H1 (cell line): ENCODE measurements at regions not wholly inside any gene's neighbourhood (a gene's known extent, or its start where the extent isn't known, plus 50 kb on each side); places are given as distances from the start of the nearest gene placed in this dataset.
"Not testable (repeated sequence)": the region's sequence is repeated elsewhere in the genome, so short reads cannot be mapped to it uniquely, and the experiment has no call there.

Experiments used
- CTCF ChIA-PET: fragments of 300-600 bp; sonication (Branson Sonifier 250); formaldehyde crosslinking; loops from one replicate; lab custom pipeline; 2021; ENCODE audit not compliant: partially characterized antibody; lab: Charles Lee
- POLR2A ChIA-PET: fragments of 300-600 bp; sonication (Branson Sonifier 250); formaldehyde crosslinking; loops from one replicate; lab custom pipeline; 2021; ENCODE audit warnings: inconsistent platforms; ENCODE audit not compliant: partially characterized antibody; lab: Charles Lee
- DNase-seq, 2 experiments: peaks; one replicate each; pipeline versions ENCODE4 v3.0.0 to v3.0.0-alpha.2; 2010 to 2022; ENCODE audit warnings: low spot score in 2 of 2, low read depth in 1 of 2, mixed read lengths in 1 of 2
- FAIRE-seq: peaks from 2 replicates; lab custom pipeline; 2011; peaks lifted over from hg19 to GRCh38; lab: Jason Lieb, UNC
- H2AFZ ChIP-seq: 2 replicates; pipeline ENCODE4 v1.8.1; 2012; ENCODE audit warnings: low read length, inconsistent platforms
- H2AK5ac ChIP-seq: 2 replicates; pipeline ENCODE4 v1.6.1; 2013; ENCODE audit warnings: low read depth, low read length
- H2BK120ac ChIP-seq: replicated peaks from 2 replicates; pipeline ENCODE3; 2013; ENCODE audit warnings: low read depth, low read length, inconsistent platforms
- H2BK12ac ChIP-seq: 2 replicates; pipeline ENCODE4 v1.6.1; 2013; ENCODE audit warnings: low read depth, low read length
- H2BK15ac ChIP-seq: 2 replicates; pipeline ENCODE4 v1.6.1; 2013; ENCODE audit warnings: low read length
- H2BK20ac ChIP-seq: 2 replicates; pipeline ENCODE4 v1.6.1; 2013; ENCODE audit warnings: low read length
- H2BK5ac ChIP-seq: 2 replicates; pipeline ENCODE4 v1.6.1; 2013; ENCODE audit warnings: low read depth, low read length
- H3K14ac ChIP-seq: 2 replicates; pipeline ENCODE4 v1.6.1; 2013; ENCODE audit warnings: inconsistent platforms; ENCODE audit not compliant: insufficient read length
- H3K18ac ChIP-seq: 2 replicates; pipeline ENCODE4 v1.6.1; 2013; ENCODE audit warnings: low read length; ENCODE audit errors: extremely low read depth
- H3K23ac ChIP-seq: 2 replicates; pipeline ENCODE4 v1.6.1; 2013; ENCODE audit warnings: inconsistent platforms; ENCODE audit not compliant: insufficient read length
- H3K23me2 ChIP-seq: 2 replicates; pipeline ENCODE4 v1.6.1; 2013; ENCODE audit warnings: low read depth, low read length
- H3K27ac ChIP-seq: 2 replicates; pipeline ENCODE4 v1.6.1; 2011; ENCODE audit warnings: low read depth, low read length, inconsistent platforms
- H3K27me3 ChIP-seq, 4 experiments: replicated peaks in 1 of 4; 1 replicate in 1 of 4; 2 replicates in 3 of 4; pipeline versions ENCODE4 v1.6.1 to v1.8.1; 2011 to 2013; ENCODE audit warnings: low read length in 3 of 4, mild to moderate bottlenecking in 3 of 4, inconsistent platforms in 2 of 4, mixed read lengths in 2 of 4, moderate library complexity in 1 of 4; ENCODE audit not compliant: control insufficient read depth in 3 of 4, insufficient read depth in 3 of 4; ENCODE audit errors: extremely low read depth in 1 of 4
- H3K36me3 ChIP-seq, 4 experiments: 2 replicates each; pipeline versions ENCODE4 v1.6.1 to v1.8.1; 2011 to 2013; ENCODE audit warnings: mild to moderate bottlenecking in 4 of 4, low read length in 3 of 4, moderate library complexity in 2 of 4, control low read depth in 1 of 4, inconsistent platforms in 1 of 4; ENCODE audit not compliant: insufficient read depth in 4 of 4, control insufficient read depth in 2 of 4
- H3K4ac ChIP-seq: replicated peaks from 2 replicates; pipeline ENCODE3; 2013; ENCODE audit warnings: low read length, low read depth, mixed read lengths, inconsistent platforms; ENCODE audit not compliant: insufficient read length
- H3K4me1 ChIP-seq, 4 experiments: replicated peaks in 1 of 4; 1 replicate in 1 of 4; 2 replicates in 3 of 4; pipeline versions ENCODE4 v1.6.1 to v1.8.1; 2011 to 2013; ENCODE audit warnings: low read length in 3 of 4, inconsistent platforms in 2 of 4, mixed read lengths in 1 of 4; ENCODE audit not compliant: insufficient read depth in 4 of 4, control insufficient read depth in 3 of 4
- H3K4me2 ChIP-seq, 2 experiments: 2 replicates each; pipeline versions ENCODE4 v1.6.1 to v1.8.1; 2011 to 2013; ENCODE audit warnings: low read depth in 2 of 2, low read length in 2 of 2, control low read depth in 1 of 2, inconsistent platforms in 1 of 2, mild to moderate bottlenecking in 1 of 2; ENCODE audit not compliant: insufficient read depth in 1 of 2
- H3K4me3 ChIP-seq, 4 experiments: fragments of 200-600, 300-600 bp in 1 of 4; sonication (generic), shearing (Covaris generic), sonication (Bioruptor Twin) in 1 of 4; 2 replicates each; pipeline versions ENCODE4 v1.5.1 to v1.8.1; 2011 to 2016; ENCODE audit warnings: low read length in 4 of 4, low read depth in 3 of 4, control low read depth in 2 of 4, inconsistent platforms in 2 of 4, mild to moderate bottlenecking in 2 of 4, mixed read lengths in 1 of 4, moderate library complexity in 1 of 4; ENCODE audit not compliant: insufficient read depth in 2 of 4; ENCODE audit errors: extremely low read depth in 1 of 4
- H3K56ac ChIP-seq: replicated peaks from 2 replicates; pipeline ENCODE3; 2013; ENCODE audit warnings: low read depth, mild to moderate bottlenecking, mixed read lengths, low read length, inconsistent platforms; ENCODE audit not compliant: insufficient read length
- H3K79me1 ChIP-seq: 2 replicates; pipeline ENCODE4 v1.6.1; 2013; ENCODE audit warnings: low read depth, low read length, control low read depth
- H3K79me2 ChIP-seq, 2 experiments: 2 replicates each; pipeline versions ENCODE4 v1.6.1 to v1.8.1; 2012 to 2013; ENCODE audit warnings: low read length in 2 of 2, mild to moderate bottlenecking in 2 of 2, inconsistent platforms in 1 of 2; ENCODE audit not compliant: insufficient read depth in 2 of 2, control insufficient read depth in 1 of 2
- H3K9ac ChIP-seq, 4 experiments: replicated peaks in 1 of 4; 1 replicate in 1 of 4; 2 replicates in 3 of 4; pipeline versions ENCODE4 v1.6.1 to v1.8.1; 2011 to 2013; ENCODE audit warnings: low read depth in 3 of 4, low read length in 3 of 4, control low read depth in 2 of 4, mild to moderate bottlenecking in 2 of 4, moderate library complexity in 2 of 4, inconsistent platforms in 1 of 4; ENCODE audit errors: extremely low read depth in 1 of 4
- H3K9me3 ChIP-seq, 2 experiments: 2 replicates each; pipeline versions ENCODE4 v1.6.1 to v1.8.1; 2012 to 2013; ENCODE audit warnings: mild to moderate bottlenecking in 2 of 2, moderate library complexity in 2 of 2, control low read depth in 1 of 2, inconsistent platforms in 1 of 2, low read depth in 1 of 2, low read length in 1 of 2, mixed read lengths in 1 of 2; ENCODE audit not compliant: insufficient read depth in 2 of 2
- H4K20me1 ChIP-seq, 2 experiments: replicated peaks in 1 of 2; 2 replicates each; pipeline versions ENCODE3 to v1.8.1; 2011 to 2013; ENCODE audit warnings: inconsistent platforms in 2 of 2, low read length in 2 of 2, mild to moderate bottlenecking in 1 of 2; ENCODE audit not compliant: insufficient read depth in 2 of 2, control insufficient read depth in 1 of 2
- H4K5ac ChIP-seq: 2 replicates; pipeline ENCODE4 v1.6.1; 2013; ENCODE audit warnings: low read length, low read depth, mixed read lengths, inconsistent platforms; ENCODE audit not compliant: insufficient read length
- H4K8ac ChIP-seq: 2 replicates; pipeline ENCODE4 v1.8.0; 2013; ENCODE audit warnings: mild to moderate bottlenecking, moderate library complexity, low read length, inconsistent platforms; ENCODE audit not compliant: insufficient read depth; ENCODE audit errors: extremely low read depth
- H4K91ac ChIP-seq: replicated peaks from 2 replicates; pipeline ENCODE3; 2013; ENCODE audit warnings: low read length, mixed read lengths, inconsistent platforms; ENCODE audit not compliant: insufficient read length
- WGBS, 2 experiments: shearing (Covaris generic) in 1 of 2; methylation state at CpG; one replicate each; pipeline versions ENCODE4 v1.1.6 to v1.1.7; 2013 to 2015; ENCODE audit warnings: low lambda C conversion rate in 2 of 2, mixed read lengths in 2 of 2, inconsistent platforms in 1 of 2, low coverage in 1 of 2, missing lambda C conversion rate in 1 of 2; ENCODE audit not compliant: insufficient replicate concordance in 2 of 2, insufficient coverage in 1 of 2, insufficient read length in 1 of 2; ENCODE audit errors: extremely low coverage in 1 of 2, missing lambda C conversion rate in 1 of 2; 5-methylcytosine and 5-hydroxymethylcytosine counted together

DNA sequence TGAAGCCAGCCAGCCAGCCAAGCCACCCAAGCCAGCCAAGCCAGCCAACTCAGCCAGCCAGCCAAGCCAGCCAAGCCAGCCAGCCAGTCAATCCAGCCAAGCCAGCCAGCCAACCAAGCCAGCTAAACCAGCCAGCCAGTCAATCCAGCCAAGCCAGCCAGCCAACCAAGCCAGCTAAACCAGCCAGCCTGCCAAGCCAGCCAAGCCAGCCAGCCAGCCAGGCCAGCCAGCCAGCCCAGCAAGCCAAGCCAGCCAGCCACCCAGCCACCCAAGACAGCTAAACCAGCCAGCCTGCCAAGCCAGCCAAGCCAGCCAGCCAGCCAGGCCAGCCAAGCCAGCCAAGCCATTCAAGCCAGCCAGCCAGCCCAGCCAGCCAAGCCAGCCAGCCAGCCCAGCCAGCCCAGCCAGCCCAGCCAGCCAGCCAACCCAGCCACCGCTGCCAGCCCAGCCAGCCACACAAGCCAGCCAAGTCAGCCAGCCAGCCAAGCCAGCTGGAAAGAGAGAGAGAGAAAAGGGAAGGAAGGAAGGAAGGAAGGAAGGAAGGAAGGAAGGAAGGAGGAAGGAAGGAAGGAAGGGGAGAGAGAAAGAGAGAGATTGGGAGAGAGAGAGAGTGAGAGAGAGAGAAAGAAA lies 1606.8 kb downstream of the RPIA start:
- FAIRE-seq, H3K18ac ChIP-seq, H3K56ac ChIP-seq, H2BK12ac ChIP-seq, H4K8ac ChIP-seq, H4K91ac ChIP-seq, H2BK120ac ChIP-seq, CTCF ChIA-PET, H2BK20ac ChIP-seq, H3K36me3 ChIP-seq, H3K14ac ChIP-seq, H2BK5ac ChIP-seq, H3K4ac ChIP-seq, H4K5ac ChIP-seq, DNase-seq, H3K23ac ChIP-seq, H3K27me3 ChIP-seq, H3K23me2 ChIP-seq, H2AFZ ChIP-seq, POLR2A ChIA-PET, H3K79me1 ChIP-seq, H3K9ac ChIP-seq, H3K4me2 ChIP-seq, H3K4me1 ChIP-seq, H2BK15ac ChIP-seq, H4K20me1 ChIP-seq, H3K79me2 ChIP-seq, H3K4me3 ChIP-seq, H3K27ac ChIP-seq, H2AK5ac ChIP-seq: not testable (repeated sequence)
- WGBS, 2 experiments: no CpG with 5 or more reads among the region's 1 CpG
- H3K9me3 ChIP-seq: peaks cover 0 to 34% of the 10 kb centered on the region in 2 experiments; a peak in 2 of 4 replicates

- H3K36me3 ChIP-seq, H3K23me2 ChIP-seq, H3K27me3 ChIP-seq, H4K20me1 ChIP-seq, H3K9ac ChIP-seq, H2BK20ac ChIP-seq, H3K4me1 ChIP-seq, H3K27ac ChIP-seq, H2AK5ac ChIP-seq, H4K5ac ChIP-seq, H2BK12ac ChIP-seq, H3K79me2 ChIP-seq, H2BK120ac ChIP-seq, H2BK15ac ChIP-seq, H4K91ac ChIP-seq, H3K4me2 ChIP-seq, H3K56ac ChIP-seq, H3K4me3 ChIP-seq, H4K8ac ChIP-seq, CTCF ChIA-PET, FAIRE-seq, H3K23ac ChIP-seq, H2BK5ac ChIP-seq, H3K18ac ChIP-seq, H2AFZ ChIP-seq, H3K14ac ChIP-seq, DNase-seq, H3K79me1 ChIP-seq, H3K4ac ChIP-seq, POLR2A ChIA-PET: not testable (repeated sequence)
- 90% methylated on average over 2 of the region's 5 CpGs; no CpG with 5 or more reads in 1 of the 2 experiments for WGBS, 2 experiments
- H3K9me3 ChIP-seq: peaks cover 0 to 32% of the 10 kb centered on the region in 2 experiments; a peak in 2 of 4 replicates
Measured at GRCh38 chr2:90298983-90299382, 1607.5 kb downstream of the RPIA start.
